GM18505 (cell line): ENCODE measurements at regions not wholly inside any gene's neighbourhood (a gene's known extent, or its start where the extent isn't known, plus 50 kb on each side); places are given as distances from the start of the nearest gene placed in this dataset.

ENCODE experiments used
- ATAC-seq: cut with Tn5 transposase; IDR thresholded peaks from one replicate; pipeline ENCODE4 v1.9.1; 2021; ENCODE audit not compliant: unreplicated experiment
- POLR2A ChIP-seq: IDR thresholded peaks from 4 replicates; pipeline ENCODE4 v1.6.1; 2011; ENCODE audit warnings: borderline replicate concordance; ENCODE audit not compliant: insufficient read depth, insufficient read length; ENCODE audit errors: extremely low read depth

DNA sequence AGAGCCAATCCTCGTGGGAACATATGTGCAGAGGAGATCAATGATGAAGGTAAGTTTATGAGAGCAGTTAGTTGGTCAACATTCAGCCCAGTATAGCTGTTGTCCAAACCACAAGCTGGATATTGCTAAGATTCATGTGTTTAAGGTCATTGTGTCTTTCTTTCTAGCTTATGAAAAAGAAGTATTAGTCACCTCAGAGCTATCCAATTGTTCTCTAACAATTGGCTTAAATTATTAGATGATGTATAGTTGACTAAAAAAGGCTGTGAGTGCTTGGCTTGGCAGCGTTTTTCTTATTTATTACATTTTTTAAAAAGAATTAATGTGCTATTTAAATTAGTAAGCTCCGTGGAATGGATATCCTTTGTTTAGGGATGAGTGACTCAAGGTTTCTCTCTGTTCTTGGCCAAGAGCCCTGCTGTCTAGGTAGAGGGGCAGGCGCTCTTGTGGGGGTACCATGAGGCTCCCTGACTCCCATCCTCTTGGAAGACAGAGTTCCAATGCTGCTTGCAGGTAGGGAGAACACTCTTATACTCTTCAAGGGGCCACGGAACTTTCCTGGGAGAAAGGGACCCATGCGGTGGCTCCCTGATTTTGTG is 487.4 kb downstream of the IRX1 start:
- no peak for TF ChIP-seq POLR2A
- no peak for ATAC-seq

DNA sequence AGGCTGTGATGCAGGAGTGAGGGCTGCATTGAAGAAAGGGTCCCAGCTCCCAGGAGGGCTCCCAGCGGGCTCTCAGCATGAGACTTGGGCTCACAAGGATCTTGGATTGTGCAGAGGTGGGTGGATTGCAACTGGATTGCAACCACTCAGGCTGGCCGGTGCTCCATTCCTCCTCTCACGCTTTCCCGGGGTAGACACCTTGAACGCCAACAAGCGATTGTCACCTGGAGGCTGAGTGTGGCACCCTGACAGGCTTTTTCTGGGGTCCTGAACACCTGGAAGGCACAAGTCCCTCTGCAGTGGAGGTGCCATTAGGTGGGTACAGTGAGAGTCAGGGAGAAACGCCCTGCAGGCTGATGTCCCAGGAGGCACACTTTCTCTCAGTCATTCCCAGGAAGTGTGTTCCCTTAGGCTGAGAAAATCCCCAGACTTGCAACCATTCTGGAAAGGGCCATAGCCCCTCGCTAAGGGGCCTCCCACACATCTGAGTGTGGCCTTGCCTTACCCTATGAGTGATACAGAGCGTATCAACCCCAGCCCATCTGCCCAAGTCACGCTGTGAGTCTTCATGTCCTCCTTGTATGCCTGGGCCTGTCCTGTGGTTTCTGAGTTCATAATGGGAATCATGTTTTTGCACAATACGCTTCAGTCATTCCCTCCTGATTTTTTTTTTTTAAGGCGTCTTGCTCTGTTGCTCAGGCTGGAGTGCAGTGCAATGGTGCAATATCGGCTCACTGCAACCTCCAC is 488.1 kb downstream of the IRX1 start:
- ATAC-seq: no peak
- TF ChIP-seq POLR2A: no peak

DNA sequence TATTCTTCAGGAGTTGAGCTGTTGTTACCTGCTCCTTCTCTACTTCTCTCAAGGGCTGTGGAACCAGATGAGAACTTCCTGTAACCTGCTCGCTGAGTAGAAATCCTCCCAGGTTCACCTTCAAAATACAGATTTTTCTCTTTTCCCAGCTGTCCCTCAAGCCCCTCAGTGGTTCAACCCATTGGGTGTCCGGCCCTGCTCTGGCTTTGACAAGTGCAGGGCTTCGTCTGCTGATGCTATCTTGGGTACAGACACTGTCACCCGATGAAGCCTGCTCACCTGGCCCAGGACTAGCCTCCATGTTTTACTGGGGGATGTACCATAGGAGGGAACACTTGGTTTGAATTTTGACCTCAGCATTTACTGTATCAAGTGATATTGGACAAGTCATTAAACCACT is 490.4 kb downstream of the IRX1 start:
- no peak for ATAC-seq
- TF ChIP-seq POLR2A: no peak

DNA sequence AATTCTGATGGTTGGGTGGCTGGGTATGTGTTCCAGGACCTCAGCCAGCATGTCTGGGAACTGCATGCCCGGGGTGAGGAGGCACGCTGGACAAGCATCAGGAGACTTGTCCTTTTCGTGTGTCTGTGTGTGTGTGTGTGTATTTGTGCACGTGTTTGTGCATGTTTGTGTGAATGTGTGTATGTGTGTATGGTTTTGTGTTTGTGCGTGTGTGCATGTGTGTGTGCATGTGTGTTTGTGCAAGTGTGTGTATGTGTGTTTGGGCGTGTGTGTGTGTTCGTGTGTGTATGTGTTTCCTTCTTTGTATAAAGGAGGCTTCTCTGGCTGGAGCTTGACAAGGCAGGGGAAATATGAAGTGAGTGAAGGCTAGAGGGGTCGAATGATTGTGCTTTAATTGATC is 491.5 kb downstream of the IRX1 start:
- TF ChIP-seq POLR2A: no peak
- ATAC-seq: no peak

DNA sequence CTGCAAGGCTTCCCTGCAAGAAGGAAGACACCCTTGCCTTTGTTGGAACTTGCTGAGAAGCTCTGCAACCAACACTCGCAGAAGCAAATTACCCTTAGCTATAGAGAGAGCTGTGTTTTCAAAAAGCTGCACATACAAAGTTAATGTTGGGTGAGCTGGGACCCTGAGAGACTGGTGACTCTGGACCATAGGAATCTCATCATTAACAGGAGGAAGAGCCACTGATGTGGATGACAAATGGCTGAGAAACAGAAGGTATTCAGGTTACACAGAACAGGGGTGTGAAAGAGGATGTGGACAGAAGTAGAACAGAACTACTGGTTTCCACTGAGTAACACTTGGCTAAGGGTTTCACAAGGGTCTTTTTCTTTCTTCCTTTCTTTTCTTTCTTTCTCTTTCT is 493.5 kb downstream of the IRX1 start:
- no peak for ATAC-seq
- TF ChIP-seq POLR2A: no peak

DNA sequence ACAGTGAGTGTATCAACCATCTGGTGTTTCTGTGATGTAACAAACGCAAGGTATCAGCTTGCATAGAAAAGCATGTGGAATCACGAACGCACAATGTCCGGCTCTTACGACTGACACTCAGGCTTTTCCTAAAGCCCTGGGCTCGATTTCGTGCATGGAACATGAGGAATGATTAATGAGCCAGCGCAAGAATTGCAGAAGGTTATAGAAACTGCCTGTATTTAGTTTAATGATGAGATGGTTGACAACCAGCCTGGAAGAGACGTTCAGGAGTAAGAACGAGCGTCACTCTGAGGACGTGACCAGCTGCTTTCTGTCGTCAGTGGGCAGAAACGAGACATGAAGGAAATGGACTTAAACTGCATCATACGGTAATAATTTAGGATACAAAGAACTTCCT is 497.6 kb downstream of the IRX1 start:
- TF ChIP-seq POLR2A: no peak
- ATAC-seq: no peak

DNA sequence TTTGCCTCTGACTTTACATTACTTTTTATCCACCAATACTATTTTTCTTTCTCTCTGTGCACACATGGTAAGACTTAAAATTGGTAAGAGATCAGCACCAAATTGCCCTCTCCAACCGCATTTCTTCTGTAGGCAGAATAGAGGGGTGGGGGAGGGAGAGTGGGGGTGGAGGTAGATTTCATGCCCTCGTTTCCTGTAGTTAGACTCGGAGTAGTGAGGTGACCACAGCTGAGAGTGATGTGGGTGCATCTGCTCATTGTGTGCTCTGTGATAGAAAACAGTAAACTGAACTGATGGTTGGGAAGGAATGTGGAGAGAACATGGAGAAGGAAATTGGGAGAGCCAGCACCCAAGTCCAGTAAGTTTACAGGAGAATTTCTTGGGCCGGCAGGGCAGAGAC is 498.3 kb downstream of the IRX1 start:
- no peak for TF ChIP-seq POLR2A
- ATAC-seq: no peak

DNA sequence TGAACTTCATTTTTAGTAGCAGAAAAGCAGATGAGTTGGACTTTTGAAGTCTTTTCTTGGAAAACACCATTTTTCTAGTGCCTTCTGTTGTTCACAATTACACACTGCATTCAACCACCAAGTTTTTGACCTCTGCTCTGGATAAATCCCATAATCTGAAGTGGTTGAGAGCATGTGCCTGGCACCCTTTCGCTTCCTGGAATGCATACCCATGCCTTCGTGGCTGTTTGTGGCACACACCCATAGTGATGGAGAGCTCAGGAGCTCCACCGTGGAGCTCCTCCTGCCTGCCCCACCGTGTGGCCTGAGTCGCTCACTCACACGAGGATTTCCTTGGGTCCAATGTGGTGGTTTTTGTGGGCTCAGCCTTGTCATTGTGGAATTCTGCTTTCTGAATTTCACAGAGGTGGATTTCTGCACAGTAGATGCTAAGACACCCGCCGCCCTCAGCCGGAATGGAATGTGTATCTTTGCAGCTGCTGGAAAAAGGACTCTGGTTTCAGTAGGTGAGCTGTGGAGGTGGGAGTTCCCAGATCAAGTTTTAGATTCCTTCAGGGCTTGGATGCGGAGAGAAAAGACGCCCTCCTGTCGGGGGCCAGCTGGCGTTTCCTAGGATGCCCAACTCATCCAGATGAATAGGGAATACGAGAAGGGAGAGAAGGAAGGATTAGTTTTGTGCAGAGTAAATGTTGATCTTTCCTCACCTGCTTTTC is 500.4 kb downstream of the IRX1 start:
- ATAC-seq: no peak
- no peak for TF ChIP-seq POLR2A

DNA sequence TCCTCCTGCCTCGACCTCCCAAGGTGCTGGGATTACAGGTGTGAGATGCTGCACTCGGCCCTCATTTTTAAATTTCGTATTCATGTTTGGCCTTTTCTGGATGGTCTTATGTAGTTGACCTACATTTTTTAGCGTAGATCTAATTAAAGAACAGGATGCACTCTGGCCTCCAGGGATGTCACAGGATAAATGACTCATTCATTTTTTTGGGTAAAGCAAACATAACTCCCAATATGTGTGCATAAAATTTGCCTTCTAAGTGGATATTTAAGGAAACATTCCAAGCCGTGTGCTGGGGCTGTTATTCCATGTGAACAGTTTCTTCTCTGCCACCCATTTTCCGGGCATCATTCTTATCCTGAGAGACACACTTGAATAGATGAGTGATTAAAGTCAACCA is 501.6 kb downstream of the IRX1 start:
- ATAC-seq: no peak
- no peak for TF ChIP-seq POLR2A

DNA sequence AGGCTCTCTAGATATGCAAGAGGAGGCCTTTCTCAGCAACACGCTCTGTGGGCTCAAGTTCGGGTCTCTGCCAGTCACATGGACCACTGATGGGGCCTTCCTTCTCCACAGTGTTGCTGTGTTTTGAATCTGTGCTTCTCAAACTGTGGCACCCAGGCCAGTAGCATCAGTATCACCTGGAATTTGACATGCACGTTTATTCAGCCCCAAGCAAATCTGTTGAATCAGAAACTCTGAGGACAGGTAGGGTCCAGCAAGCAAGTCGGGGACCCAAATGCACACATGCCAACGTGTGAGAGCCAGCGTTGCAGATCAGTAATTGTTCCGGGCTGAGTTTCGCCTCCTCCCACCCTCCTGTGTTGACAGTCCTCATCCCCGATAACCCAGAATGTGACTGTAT is 502.6 kb downstream of the IRX1 start:
- no peak for ATAC-seq
- no peak for TF ChIP-seq POLR2A

DNA sequence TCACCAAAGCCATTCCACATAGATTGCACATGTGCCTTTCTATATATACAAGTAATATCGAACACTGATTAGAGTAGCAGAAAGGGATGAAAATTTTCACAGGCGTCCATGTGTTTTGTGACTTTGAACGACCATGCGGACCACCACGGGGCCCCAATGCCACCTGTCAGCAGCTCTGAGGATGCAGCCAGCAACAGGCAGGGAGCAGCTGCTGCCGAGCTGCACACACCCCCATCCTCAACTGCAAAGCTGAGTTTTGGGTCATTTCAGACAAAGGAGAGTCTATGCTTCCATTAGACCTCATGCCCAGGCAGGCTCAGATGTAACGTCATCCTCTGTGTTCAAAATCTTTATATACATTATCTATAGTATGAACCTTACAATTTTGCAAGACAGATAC is 503.8 kb downstream of the IRX1 start:
- no peak for TF ChIP-seq POLR2A
- ATAC-seq: no peak

DNA sequence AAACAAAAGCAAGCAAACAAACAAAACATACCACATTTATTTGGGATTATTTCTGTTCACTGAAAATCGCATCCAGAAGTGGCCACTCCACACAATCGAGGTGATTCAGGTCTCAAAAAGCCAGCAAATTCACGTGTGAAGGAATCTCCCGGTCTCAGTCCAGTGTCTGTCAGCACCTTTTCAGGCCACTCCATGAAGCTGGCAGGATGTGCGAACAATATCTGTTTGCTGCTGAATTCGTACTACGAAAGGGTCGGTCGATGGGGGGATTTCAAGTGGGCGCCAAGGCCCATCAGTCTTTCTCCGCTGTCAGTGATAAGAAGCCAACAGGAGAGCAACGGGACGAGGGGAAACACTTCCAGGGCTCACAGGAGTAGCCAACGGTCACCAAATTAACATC is 505.1 kb downstream of the IRX1 start:
- TF ChIP-seq POLR2A: no peak
- ATAC-seq: no peak

DNA sequence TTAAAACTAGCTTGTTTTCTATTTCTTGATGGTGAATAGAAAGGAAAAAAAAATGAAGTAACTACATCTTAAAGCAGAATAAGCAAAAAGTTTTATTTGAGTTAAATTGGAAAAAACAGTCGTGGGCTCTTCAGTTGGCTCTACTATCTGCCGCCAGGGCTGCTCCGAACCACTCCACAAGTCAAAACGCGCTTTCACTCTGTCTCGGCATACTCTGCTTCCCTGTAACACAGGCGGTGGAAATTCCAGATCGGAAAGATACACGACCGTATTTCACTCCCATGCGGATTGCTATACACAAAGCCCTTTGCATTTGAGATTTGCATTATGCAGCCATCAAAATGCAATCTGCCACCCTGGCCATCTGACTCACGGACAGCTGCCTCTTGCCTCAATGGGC is 505.6 kb downstream of the IRX1 start:
- ATAC-seq: no peak
- no peak for TF ChIP-seq POLR2A
